Breast epithelium (tissue), 3 donors: ENCODE measurements at regions not wholly inside any gene's neighbourhood (a gene's known extent, or its start where the extent isn't known, plus 50 kb on each side); places are given as distances from the start of the nearest gene placed in this dataset.

ENCODE experiments used
- POLR2AphosphoS5 ChIP-seq, 3 donors: sonication (generic); formaldehyde crosslinking; IDR thresholded peaks; one replicate each; pipeline ENCODE4 v1.6.1; 2017; ENCODE audit warnings: antibody characterized with exemption in 3 of 3
- TF ChIP-seq, protein P1 (sequence below), 3 donors: fragments of 450-650 bp; IDR thresholded peaks; one replicate each; pipeline ENCODE4 v1.5.1; 2016 to 2017; ENCODE audit warnings: antibody characterized with exemption in 3 of 3, mild to moderate bottlenecking in 3 of 3, moderate library complexity in 3 of 3

DNA sequence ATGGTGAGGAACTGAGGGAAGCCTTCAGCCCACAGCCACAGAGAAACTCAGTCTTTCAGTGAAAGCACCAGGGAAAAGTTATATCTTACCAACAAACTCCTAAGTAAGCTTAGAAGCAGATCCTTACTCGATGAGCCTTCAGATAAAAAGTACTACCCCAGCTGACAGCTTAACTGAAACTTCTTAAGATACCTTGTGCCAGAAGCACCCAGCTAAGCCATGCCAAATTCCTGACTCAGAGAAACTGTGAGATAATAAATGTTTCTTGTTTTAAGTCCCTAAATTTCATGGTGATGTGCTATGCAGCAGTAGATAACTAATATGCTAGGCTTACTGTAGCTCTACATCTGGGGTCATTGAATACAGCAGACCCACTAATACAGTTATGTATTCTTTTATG lies 2025.0 kb downstream of the LRRC4C start:
- TF ChIP-seq, protein P1, sequence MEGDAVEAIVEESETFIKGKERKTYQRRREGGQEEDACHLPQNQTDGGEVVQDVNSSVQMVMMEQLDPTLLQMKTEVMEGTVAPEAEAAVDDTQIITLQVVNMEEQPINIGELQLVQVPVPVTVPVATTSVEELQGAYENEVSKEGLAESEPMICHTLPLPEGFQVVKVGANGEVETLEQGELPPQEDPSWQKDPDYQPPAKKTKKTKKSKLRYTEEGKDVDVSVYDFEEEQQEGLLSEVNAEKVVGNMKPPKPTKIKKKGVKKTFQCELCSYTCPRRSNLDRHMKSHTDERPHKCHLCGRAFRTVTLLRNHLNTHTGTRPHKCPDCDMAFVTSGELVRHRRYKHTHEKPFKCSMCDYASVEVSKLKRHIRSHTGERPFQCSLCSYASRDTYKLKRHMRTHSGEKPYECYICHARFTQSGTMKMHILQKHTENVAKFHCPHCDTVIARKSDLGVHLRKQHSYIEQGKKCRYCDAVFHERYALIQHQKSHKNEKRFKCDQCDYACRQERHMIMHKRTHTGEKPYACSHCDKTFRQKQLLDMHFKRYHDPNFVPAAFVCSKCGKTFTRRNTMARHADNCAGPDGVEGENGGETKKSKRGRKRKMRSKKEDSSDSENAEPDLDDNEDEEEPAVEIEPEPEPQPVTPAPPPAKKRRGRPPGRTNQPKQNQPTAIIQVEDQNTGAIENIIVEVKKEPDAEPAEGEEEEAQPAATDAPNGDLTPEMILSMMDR (IDR thresholded peaks at IDR 0.05) = no peak
- no peak for TF ChIP-seq POLR2AphosphoS5 (IDR thresholded peaks at IDR 0.05)
